ENCODE measurements at regions not wholly inside any gene's neighbourhood (a gene's known extent, or its start where the extent isn't known, plus 50 kb on each side); places are given as distances from the start of the nearest gene placed in this dataset.

DNA sequence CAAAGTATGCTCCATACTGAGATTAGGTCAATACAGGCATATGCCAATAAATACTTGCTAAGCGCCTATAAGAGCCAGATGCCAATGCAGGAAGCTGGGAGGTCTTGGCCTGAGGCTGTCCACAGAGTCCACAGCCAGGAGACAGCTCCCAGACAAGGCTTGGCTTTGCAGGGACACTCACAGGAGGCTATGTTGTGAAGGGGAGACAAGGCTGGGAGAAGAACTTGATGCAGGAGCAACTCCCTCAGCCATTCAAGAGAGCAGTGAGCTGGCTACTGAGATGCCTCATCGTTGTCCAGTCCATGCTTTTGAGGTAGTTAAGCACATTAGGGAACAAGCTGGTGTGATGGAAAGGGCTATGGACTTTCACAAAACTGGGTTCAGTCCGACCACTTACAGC is 891.5 kb downstream of the TBC1D22A start:
- no peak for DNase-seq

DNA sequence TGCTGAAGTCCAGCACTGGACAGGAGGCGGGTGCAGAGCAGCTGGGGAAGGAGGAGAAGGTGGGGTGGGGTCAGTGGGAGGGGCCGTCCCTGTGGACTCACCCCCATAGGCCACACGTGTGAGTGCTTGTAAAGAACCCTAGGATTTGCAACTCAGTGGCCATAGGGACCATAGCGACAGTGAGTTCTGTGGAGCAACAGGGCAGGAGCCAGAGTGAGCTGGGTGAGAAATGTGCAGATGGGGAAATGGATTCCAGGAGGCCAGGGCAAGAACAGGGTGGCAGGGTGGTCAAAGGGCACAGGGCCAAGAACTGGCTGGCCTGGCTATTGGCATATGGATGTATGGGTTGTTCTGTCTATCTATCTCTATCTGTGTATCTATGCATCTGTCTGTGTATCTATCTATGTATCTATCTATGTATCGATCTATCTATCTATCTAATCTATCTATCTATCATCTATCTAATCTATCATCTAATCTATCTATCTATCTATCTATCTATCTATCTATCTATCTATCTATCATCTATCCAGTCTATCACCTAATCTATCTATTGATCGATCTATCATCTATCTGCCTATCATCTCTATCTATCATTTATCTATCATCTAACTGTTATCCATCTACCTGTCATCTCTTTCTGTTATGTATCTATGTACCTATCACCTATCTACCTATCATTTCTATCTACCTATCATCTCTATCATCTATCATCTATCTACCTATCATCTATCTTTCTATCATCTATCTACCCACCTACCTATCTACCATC is 889.0 kb downstream of the TBC1D22A start:
- no peak for DNase-seq

- no peak for DNase-seq
These were observed 885.3 kb downstream of the TBC1D22A start for GRCh38 chr22:47647720-47648119.

- DNase-seq, result no peak
These were observed 884.7 kb downstream of the TBC1D22A start for GRCh38 chr22:47647181-47647580.

- no peak for DNase-seq
These were observed 883.5 kb downstream of the TBC1D22A start for GRCh38 chr22:47645923-47646322.

DNA sequence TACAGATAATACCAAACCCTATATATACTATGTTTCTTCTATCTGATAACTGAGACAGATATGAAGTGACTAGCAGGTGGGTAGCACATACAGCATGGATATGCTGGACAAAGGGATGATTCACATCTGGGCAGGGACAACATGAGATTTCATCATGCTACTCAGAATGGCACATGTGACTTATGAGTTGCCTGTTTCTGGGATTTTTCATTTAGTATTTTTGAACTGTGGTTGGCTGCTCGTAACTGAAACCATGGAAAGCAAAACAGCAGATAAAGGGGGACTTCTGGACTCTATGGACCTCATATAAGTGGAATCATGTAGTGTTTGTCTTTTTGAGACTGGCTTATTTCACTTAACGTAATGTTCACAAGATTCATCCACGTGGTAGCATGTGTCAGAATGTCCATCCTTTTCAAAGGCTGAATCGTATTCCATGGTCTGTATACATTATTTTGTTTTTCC is 883.0 kb downstream of the TBC1D22A start:
- no peak for DNase-seq

DNA sequence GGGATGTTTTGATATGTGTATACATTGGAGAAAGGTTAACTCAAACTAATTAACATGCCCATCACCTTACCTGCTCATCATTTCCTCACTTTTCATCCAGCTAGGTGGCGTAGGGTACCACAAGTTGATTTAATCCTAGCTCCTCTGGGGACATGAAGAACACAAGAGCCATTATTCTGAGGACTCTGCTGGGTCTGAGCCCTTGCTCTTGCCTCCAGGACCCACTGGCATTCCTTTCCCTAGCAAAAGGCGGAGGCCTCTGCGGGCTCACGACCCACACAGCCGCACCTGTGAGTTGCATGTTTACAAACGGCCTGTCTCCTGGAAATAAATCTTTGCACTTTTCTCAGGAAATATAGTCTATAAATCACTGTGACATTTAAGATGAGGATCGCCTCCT is 871.9 kb downstream of the TBC1D22A start:
- DNase-seq, result no peak

DNA sequence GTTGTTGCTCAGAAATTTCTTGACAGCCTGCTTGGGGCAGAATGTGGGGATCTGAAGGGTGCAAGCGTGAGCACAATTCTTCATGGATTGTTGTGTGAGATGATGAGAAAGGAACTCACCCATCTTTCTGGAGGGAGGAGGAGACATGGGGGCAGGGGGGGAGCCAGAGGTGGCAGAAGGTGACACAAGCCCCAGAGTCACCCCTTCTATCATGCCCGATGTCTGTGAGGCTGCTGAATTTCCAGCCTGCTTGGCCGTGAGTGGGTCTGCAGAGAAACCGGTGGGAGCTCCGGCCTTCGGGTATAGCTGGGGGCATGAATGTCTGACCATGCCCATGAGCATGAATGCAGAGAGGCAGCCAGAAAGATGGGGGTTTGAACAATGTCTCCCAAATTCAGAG is 870.7 kb downstream of the TBC1D22A start:
- DNase-seq, result no peak

- no peak for DNase-seq
These were observed 870.3 kb downstream of the TBC1D22A start for GRCh38 chr22:47632701-47633100.

DNA sequence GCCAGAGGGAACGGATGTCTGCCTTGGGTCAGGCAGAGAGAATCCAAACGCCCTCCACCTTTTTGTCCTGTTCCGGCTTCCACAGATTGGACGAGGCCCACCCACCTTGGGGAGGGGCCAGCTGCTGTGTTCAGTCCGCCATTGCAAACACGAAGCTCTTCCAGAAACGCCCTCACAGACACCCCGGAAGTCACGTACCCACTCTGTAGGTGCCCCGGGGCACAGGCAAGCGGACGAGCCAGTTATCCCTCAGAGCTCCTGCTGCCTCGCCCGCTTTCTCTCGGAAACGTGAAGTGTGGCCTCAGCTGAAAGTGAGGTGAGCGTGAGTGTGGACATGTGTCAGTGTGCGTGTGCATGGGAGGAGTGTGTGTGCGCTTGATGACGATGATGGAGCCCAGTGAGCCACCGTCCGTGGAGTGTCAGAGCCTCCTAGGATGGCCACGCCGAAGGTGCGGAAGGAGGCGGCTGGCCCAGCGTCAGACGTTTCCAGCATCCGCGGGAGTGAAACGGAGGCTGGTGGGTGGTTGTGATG is 869.2 kb downstream of the TBC1D22A start:
- DNase-seq, result peak; percentile 68

GRCh38 chr22:47630741-47631534 is 868.5 kb downstream of the TBC1D22A start:
- DNase-seq, result no peak

GRCh38 chr22:47629791-47630655 is 867.6 kb downstream of the TBC1D22A start:
- DNase-seq, result no peak

- no peak for DNase-seq
These were observed 866.8 kb downstream of the TBC1D22A start for GRCh38 chr22:47629273-47629711.

- no peak for DNase-seq
These were observed 866.2 kb downstream of the TBC1D22A start for GRCh38 chr22:47628477-47629272.

DNA sequence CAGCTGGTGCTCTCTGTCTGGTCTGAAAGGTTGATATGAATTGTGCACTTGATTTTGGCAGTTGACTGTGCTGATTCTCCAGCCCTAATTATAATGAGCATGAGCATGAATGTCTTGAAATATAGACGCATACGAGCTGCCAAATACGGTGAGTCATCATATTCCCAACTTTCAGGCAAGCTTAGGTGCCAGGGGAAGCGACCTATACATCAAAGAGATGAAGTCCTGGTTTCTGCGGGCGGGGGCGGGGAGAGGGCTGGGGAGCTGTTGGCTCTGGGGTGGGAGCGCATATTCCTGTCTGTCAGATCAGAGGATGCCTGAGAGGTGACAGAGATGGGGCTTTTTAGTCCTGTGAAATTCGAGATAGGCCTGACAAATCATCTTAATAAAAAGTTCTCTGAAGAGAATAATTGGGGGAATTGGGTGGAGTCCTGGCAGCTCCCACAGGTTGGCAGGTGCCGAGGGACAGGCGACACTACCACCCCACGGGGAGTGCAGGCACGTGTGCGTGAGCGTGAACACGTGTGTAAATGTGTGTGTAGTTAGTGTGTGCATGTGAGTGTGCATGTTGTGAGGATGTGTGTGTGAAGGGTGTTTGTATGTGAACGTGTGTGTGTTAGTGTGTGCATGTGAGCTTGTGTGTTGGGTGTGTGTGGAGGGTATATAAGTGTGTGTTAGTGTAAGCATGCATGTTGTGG is 865.3 kb downstream of the TBC1D22A start:
- DNase-seq, result no peak

DNA sequence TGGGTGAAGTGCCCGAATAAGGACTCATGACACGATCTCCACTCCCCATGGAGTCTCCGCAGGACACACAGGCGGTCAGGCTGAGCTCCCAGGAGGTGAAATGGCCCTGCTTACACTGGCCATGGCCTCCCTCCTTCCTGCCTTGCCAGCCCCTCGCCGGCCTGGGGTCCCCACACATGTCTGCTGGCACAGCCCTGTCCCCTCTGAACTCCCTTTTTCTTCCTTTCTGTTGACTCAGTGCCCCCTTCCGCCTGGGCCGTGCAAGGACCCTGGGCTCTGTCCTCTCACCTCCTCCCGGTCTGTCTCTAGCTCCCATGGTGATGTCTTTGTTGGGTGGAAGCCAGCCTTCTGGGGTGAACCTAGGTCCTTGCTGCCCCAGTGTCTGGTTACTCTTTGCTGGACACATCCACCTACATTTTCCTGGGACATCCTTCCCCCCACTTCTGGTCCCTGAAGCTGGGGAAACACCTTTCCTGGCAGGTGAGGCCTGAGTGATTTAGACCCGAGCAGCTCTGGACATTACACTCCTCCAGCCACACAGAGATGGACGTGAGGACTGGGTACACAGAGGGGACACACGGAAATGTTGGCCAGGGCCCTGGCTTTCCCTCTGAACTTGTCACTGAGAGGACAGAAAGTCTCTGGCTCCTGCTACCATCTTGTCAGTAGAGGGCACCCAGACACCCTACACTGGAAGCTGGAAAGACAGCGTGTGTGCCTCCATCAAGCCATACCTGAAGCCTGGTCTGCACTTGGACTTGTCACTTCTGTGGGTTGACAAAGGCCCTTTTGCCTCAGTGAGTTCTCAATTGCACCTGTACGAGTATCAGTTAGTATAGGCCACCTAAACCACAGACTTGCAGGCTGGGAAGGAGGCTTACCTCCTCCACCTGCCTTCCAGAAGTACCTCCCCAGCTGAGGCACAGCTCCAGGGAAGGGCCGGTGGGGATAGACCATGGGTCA is 864.3 kb downstream of the TBC1D22A start:
- DNase-seq, result no peak

- no peak for DNase-seq
These were observed 863.3 kb downstream of the TBC1D22A start for GRCh38 chr22:47625531-47626427.

- no peak for DNase-seq
These were observed 862.5 kb downstream of the TBC1D22A start for GRCh38 chr22:47625013-47625385.

All from NCI-H1417 treated with DMSO at 0.1 percent for 48 hours (cell line).